Right atrium auricular region (tissue), 2 donors: ENCODE measurements at regions not wholly inside any gene's neighbourhood (a gene's known extent, or its start where the extent isn't known, plus 50 kb on each side); places are given as distances from the start of the nearest gene placed in this dataset.

Experiments
- DNase-seq: peaks from one replicate; pipeline ENCODE4 v3.0.0-alpha.2; 2019; ENCODE audit warnings: low spot score
- H3K27ac ChIP-seq, 2 donors: fragments of 200-600 bp; sonication (generic); 1 replicate in 1 of 2; 2 replicates in 1 of 2; pipeline ENCODE4 v1.5.1; 2016 to 2019
- H3K27me3 ChIP-seq, 2 donors: fragments of 200-600 bp; sonication (generic); one replicate each; pipeline versions ENCODE4 v1.5.1 to v1.6.0; 2017 to 2019
- H3K36me3 ChIP-seq: fragments of 200-600 bp; sonication (generic); one replicate; pipeline ENCODE4 v1.5.1; 2016
- H3K4me1 ChIP-seq, 2 donors: fragments of 200-600 bp; sonication (generic); one replicate each; pipeline versions ENCODE4 v1.5.1 to v1.6.0; 2017 to 2019
- H3K4me3 ChIP-seq, 2 donors: fragments of 200-600 bp; sonication (generic); 1 replicate in 1 of 2; 2 replicates in 1 of 2; pipeline ENCODE4 v1.5.1; 2017 to 2019; ENCODE audit warnings: mild to moderate bottlenecking in 1 of 2, moderate library complexity in 1 of 2
- H3K9me3 ChIP-seq, 2 donors: fragments of 200-600 bp; sonication (generic); one replicate each; pipeline ENCODE4 v1.5.1; 2019
- CTCF ChIP-seq, 2 donors: fragments of 200-600 bp; sonication (generic); IDR thresholded peaks; one replicate each; pipeline ENCODE4 v1.5.1; 2019; ENCODE audit warnings: antibody characterized with exemption in 2 of 2

GRCh38 chr9:113668061-113668460 is 204.5 kb downstream of the RGS3 start:
- no peak for TF ChIP-seq CTCF (IDR thresholded peaks at IDR 0.05)
- Histone ChIP-seq H3K27me3 (no peaks in the 10 kb centered on the region), H3K4me1 (no peaks in the 10 kb centered on the region), H3K27ac (no peak overlapping the region), H3K4me3 (no peak overlapping the region), H3K36me3 (no peaks in the 10 kb centered on the region), H3K9me3 (no peaks in the 10 kb centered on the region)
- DNase-seq, result no peak

GRCh38 chr9:113669522-113670115 is 206.1 kb downstream of the RGS3 start:
- Histone ChIP-seq H3K4me1 (peaks cover 0 to 1% of the 10 kb centered on the region in 2 donors), H3K36me3 (no peaks in the 10 kb centered on the region), H3K27ac (no peak overlapping the region), H3K9me3 (no peaks in the 10 kb centered on the region), H3K4me3 (no peak overlapping the region), H3K27me3 (no peaks in the 10 kb centered on the region)
- no peak for DNase-seq
- TF ChIP-seq CTCF (IDR thresholded peaks at IDR 0.05), result no peak

GRCh38 chr9:113673726-113674125 is 202.4 kb upstream of the ZNF618 start:
- peaks cover 0 to 15% of the 10 kb centered on the region in 2 donors for H3K4me1 ChIP-seq
- H3K4me3 ChIP-seq, result no peak overlapping the region
- no peaks in the 10 kb centered on the region for H3K9me3 ChIP-seq
- H3K36me3 ChIP-seq, result no peaks in the 10 kb centered on the region
- no peak for DNase-seq
- no peaks in the 10 kb centered on the region for H3K27me3 ChIP-seq
- no peak overlapping the region for H3K27ac ChIP-seq
- no peak for TF ChIP-seq CTCF (IDR thresholded peaks at IDR 0.05)

GRCh38 chr9:113674436-113674835 is 201.7 kb upstream of the ZNF618 start:
- Histone ChIP-seq H3K9me3 (no peaks in the 10 kb centered on the region), H3K27me3 (no peaks in the 10 kb centered on the region), H3K36me3 (no peaks in the 10 kb centered on the region), H3K27ac (no peak overlapping the region), H3K4me1 (peaks cover 0 to 15% of the 10 kb centered on the region in 2 donors), H3K4me3 (no peak overlapping the region)
- no peak for TF ChIP-seq CTCF (IDR thresholded peaks at IDR 0.05)
- no peak for DNase-seq

- peak overlapping the region; percentile 20 to 26 for H3K27ac ChIP-seq
Measured at GRCh38 chr9:113675475-113675941, 200.6 kb upstream of the ZNF618 start.

More at GRCh38 chr9:113675475-113675941, 200.6 kb upstream of the ZNF618 start:
- Histone ChIP-seq H3K36me3 (no peaks in the 10 kb centered on the region), H3K4me3 (no peak overlapping the region), H3K27me3 (no peaks in the 10 kb centered on the region), H3K9me3 (no peaks in the 10 kb centered on the region), H3K4me1 (peaks cover 0 to 15% of the 10 kb centered on the region in 2 donors)
- peak; percentile 85 for DNase-seq
- TF ChIP-seq CTCF (IDR thresholded peaks at IDR 0.05), result no peak
